Fibroblast of skin of right biceps (primary cell): ENCODE measurements at regions not wholly inside any gene's neighbourhood (a gene's known extent, or its start where the extent isn't known, plus 50 kb on each side); places are given as distances from the start of the nearest gene placed in this dataset.
"Not testable (repeated sequence)": the region's sequence is repeated elsewhere in the genome, so short reads cannot be mapped to it uniquely, and the experiment has no call there.

ENCODE experiments used
- DNase-seq: peaks from one replicate; pipeline ENCODE4 v3.0.0-alpha.2; 2013

GRCh38 chr22:35186492-35186891 is 70.8 kb upstream of the HMGXB4 start:
- no peak for DNase-seq

GRCh38 chr22:35188930-35189329 is 68.4 kb upstream of the HMGXB4 start:
- not testable (repeated sequence) for DNase-seq

- DNase-seq = no peak
Observed at GRCh38 chr22:35189559-35189958, 67.7 kb upstream of the HMGXB4 start.

GRCh38 chr22:35191412-35191811 is 65.9 kb upstream of the HMGXB4 start:
- DNase-seq = peak; percentile 19

DNA sequence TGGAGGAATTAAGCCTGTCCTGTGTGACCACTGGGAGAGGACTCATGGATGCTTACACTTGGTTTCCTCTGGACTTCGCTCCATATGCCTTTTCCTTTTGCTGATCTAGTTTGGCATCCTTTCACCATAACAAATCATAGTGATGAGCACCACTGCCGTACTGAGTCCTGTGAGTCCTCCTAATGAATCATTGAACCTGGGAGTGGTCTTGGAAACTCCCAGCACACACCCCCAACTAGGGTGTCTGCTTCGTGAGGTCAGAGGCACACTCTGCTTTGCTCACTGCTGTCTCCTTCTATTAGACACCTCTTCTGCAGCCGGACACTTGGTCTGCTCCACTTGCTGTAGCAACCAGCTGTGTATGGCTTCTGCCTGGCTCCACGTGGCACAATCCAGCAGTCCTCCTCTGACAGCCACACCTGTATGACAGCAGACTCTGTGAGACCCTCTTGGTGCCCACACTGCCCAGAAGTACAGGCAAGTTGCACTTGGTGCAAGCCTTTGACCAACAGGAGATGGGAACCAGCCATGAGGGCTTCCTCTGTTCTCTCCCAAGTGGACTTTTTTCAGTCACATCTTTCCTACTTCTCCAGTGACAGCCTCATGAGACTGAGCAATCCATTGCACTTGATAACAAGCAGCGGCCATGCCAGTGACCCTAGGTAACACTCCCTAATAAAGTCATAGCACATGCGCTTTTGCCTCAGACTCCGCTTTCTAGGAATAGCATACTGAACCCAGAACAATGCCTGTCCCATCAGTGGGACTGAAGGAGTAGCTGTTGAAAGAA is 65.0 kb upstream of the HMGXB4 start:
- no peak for DNase-seq

GRCh38 chr22:35195226-35195625 is 62.1 kb upstream of the HMGXB4 start:
- DNase-seq = no peak

GRCh38 chr22:35195821-35196220 is 61.5 kb upstream of the HMGXB4 start:
- no peak for DNase-seq

DNA sequence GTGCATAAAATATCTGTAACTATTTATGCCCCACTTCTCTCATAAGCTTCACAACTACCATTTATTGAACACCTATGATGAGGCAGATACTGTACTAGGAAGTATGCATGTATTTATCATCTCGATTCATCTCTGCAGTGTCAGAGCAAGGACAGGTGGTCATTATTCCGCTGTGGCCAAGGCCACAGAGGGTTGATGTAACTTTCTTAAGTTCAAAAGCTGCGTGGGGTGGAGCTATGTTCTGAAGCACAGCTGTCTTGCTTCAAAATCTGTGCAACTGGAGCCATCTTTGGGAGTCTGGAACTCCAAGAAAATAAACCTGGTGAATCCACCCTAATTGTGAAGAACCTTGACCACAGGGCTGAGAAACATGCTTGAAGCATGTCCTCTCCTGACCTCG is 60.2 kb upstream of the HMGXB4 start:
- DNase-seq = no peak

DNA sequence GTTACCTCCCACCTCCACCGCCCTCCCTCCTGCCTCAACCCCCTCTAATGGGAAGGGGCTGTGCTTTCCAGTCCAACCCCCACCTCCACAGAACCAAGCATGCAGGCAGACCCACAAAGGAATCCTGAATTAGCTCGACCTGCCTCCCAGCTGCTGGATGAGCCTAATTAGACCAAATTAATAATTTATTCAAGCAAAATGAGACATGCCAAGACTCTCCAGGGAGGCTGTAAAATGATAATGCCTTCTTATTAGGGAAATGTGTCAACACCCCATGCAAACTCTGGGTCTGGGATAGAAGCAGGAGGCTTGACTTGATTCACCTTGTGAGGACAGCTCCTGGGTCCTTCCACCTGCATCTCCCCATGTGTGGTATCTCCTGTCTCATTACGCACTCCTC is 59.4 kb upstream of the HMGXB4 start:
- no peak for DNase-seq

DNA sequence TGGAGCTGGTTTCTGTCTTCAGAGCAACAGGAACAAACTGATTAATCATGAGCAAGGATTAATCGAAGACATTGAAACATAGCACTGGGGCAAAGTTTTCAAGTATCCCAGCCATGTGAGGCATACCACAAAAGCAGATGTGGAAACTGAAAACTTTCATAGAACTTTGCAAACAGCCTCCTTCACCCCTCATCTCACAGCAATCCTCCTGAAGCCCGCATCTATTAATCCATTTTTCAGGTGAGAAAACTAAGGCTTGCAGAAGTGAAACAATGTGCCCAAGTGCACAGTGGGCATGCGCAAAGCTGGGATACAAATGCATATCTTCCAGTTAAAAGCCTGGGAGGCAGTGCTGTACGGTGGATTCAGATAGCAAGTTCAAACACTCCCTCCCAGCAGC is 58.6 kb upstream of the HMGXB4 start:
- DNase-seq = no peak

DNA sequence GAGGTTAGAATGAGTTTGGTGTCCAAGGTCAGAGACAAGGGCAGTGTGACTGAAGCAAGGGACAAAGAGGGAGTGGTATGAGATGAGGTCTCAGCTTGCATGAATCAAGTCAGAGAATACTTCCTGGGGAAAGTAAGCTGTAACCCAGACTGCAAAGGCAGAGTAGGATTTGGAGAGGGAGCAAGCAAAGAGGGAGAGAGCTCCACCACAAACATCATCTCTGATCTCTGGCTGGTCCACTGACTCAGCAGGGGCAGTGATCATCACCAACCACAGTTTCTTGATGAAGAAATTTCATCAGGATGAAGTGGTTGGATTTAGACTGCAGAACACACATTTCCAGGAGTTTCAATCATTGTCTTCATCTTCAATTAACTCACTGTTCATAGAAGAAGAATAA is 54.9 kb upstream of the HMGXB4 start:
- no peak for DNase-seq

DNA sequence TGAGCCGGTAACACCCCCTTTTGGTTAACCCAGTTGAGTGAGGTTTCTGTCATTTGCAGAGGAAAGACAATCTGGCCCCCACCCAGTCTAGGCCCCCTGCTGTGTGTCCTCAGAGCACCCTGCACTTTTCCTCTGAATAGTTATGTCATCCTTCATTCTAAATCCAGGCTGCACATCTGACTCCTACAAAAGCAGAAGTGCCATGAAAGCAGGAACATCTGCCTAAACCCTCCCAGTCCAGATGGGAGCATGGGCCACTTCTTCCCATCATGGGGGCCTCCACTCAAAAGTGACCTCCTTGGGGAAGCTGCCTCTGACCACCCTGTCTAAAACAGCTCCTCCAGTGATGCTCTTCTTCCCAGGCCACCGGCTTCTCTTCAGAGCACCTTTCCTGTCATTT is 53.7 kb upstream of the HMGXB4 start:
- DNase-seq = no peak

GRCh38 chr22:35204807-35205775 is 52.2 kb upstream of the HMGXB4 start:
- no peak for DNase-seq

DNA sequence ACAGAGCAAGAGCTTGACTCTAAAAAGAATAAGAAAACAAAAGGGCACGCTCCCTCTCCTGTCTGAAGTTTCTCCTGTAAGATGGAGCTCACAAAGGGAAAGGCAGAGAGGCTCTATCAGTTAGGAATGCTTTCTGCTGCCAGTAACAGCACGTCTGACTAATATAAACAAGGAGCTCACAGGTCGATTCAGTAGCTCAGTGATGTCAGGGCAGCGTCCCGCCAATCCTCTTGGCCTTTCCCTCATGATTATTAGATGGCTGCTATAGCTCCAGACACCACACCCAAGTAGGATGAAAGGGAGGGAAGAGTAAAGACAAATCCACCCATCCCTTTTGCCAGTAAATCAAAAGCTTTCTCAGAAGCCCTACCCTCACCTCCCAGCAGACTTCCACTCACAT is 51.3 kb upstream of the HMGXB4 start:
- peak; percentile 29 for DNase-seq

DNA sequence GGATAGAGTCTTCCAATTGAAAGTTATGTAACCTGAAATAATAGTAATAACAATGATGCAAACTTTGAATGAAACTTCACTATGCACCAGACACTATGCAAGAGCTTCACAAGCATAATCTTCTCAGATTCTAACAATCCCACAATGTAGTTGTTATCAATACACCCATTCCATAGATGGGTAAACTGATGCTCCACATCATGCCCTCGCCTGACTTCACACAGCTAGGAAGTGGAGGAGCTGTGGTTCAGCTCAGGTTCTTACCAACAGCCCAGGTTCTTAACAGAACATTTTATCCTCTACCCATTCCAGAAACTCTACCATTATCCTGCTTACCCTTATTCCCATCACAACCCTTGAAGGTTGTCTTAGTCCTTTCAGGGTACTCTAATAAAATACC is 50.4 kb upstream of the HMGXB4 start:
- no peak for DNase-seq
